CD4-positive, alpha-beta T cell treated with Interleukin-6 at 100 ng/mL for 8 hours (primary cell): ENCODE measurements at regions not wholly inside any gene's neighbourhood (a gene's known extent, or its start where the extent isn't known, plus 50 kb on each side); places are given as distances from the start of the nearest gene placed in this dataset.
"Not testable (repeated sequence)": the region's sequence is repeated elsewhere in the genome, so short reads cannot be mapped to it uniquely, and the experiment has no call there.

Experiments used
- DNase-seq: peaks from one replicate; pipeline ENCODE4 v3.0.0-alpha.2; 2020; ENCODE audit warnings: mixed read lengths, low spot score

- DNase-seq: no peak
These were observed 85.9 kb upstream of the GSE1 start for GRCh38 chr16:85527042-85527766.

- no peak for DNase-seq
These were observed 85.3 kb upstream of the GSE1 start for GRCh38 chr16:85527767-85528297.

- no peak for DNase-seq
These were observed 84.4 kb upstream of the GSE1 start for GRCh38 chr16:85528528-85529387.

GRCh38 chr16:85529489-85530369 lies 83.4 kb upstream of the GSE1 start:
- no peak for DNase-seq

GRCh38 chr16:85530370-85530739 lies 82.8 kb upstream of the GSE1 start:
- DNase-seq: no peak

- no peak for DNase-seq
These were observed 81.6 kb upstream of the GSE1 start for GRCh38 chr16:85531516-85531915.

- no peak for DNase-seq
These were observed 81.0 kb upstream of the GSE1 start for GRCh38 chr16:85532147-85532546.

GRCh38 chr16:85533593-85533992 lies 79.5 kb upstream of the GSE1 start:
- not testable (repeated sequence) for DNase-seq

GRCh38 chr16:85534536-85535351 lies 78.4 kb upstream of the GSE1 start:
- DNase-seq: no peak

GRCh38 chr16:85535352-85536072 lies 77.6 kb upstream of the GSE1 start:
- DNase-seq: no peak

GRCh38 chr16:85536073-85536410 lies 77.1 kb upstream of the GSE1 start:
- no peak for DNase-seq

GRCh38 chr16:85536411-85537330 lies 76.5 kb upstream of the GSE1 start:
- no peak for DNase-seq

- DNase-seq: no peak
These were observed 75.8 kb upstream of the GSE1 start for GRCh38 chr16:85537331-85537788.

GRCh38 chr16:85537795-85538401 lies 75.2 kb upstream of the GSE1 start:
- DNase-seq: no peak

GRCh38 chr16:85539084-85539483 lies 74.0 kb upstream of the GSE1 start:
- DNase-seq: no peak

GRCh38 chr16:85539629-85540291 lies 73.4 kb upstream of the GSE1 start:
- DNase-seq: no peak

GRCh38 chr16:85541181-85541580 lies 71.9 kb upstream of the GSE1 start:
- DNase-seq: no peak

- DNase-seq: no peak
These were observed 71.5 kb upstream of the GSE1 start for GRCh38 chr16:85541619-85541979.
